ENCODE measurements at regions not wholly inside any gene's neighbourhood (a gene's known extent, or its start where the extent isn't known, plus 50 kb on each side); places are given as distances from the start of the nearest gene placed in this dataset.

DNA sequence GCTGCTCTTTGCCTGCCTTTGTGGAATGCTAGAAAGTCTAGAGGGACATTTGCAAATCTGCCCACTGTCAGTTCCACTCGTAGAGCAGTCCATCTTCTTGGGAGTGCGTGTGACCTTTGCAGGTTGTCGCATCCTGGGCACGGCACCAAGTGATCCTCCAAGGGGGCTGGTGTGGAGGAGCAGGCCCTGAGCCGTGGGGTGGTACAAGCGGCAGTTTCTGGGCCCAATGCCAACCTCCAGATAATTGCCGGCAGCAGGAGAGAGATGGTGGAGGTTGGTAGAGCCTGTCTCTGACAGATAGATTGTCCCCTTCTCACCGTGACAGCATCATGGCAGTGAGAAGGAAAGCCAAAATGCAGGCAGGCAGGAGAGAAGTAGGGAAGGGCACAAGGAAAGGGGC lies 150.7 kb upstream of the SLC14A2 start:
- TF ChIP-seq, protein P1, sequence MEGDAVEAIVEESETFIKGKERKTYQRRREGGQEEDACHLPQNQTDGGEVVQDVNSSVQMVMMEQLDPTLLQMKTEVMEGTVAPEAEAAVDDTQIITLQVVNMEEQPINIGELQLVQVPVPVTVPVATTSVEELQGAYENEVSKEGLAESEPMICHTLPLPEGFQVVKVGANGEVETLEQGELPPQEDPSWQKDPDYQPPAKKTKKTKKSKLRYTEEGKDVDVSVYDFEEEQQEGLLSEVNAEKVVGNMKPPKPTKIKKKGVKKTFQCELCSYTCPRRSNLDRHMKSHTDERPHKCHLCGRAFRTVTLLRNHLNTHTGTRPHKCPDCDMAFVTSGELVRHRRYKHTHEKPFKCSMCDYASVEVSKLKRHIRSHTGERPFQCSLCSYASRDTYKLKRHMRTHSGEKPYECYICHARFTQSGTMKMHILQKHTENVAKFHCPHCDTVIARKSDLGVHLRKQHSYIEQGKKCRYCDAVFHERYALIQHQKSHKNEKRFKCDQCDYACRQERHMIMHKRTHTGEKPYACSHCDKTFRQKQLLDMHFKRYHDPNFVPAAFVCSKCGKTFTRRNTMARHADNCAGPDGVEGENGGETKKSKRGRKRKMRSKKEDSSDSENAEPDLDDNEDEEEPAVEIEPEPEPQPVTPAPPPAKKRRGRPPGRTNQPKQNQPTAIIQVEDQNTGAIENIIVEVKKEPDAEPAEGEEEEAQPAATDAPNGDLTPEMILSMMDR (conservative IDR thresholded peaks at IDR 0.05; ENCODE audit: low read depth, low read length): no peak
- TF ChIP-seq EZH2 (IDR thresholded peaks at IDR 0.05; ENCODE audit: low read length, unreplicated experiment): no peak

Measured in PC-3 (cell line).